HG03378 (cell line): ENCODE measurements at regions not wholly inside any gene's neighbourhood (a gene's known extent, or its start where the extent isn't known, plus 50 kb on each side); places are given as distances from the start of the nearest gene placed in this dataset.

Experiments
- ATAC-seq: cut with Tn5 transposase; IDR thresholded peaks from one replicate; pipeline ENCODE4 v1.9.1; 2021; ENCODE audit warnings: mild to moderate bottlenecking, moderate library complexity; ENCODE audit not compliant: unreplicated experiment

GRCh38 chr6:139863964-139864363 is 489.5 kb upstream of the CITED2 start:
- ATAC-seq = no peak

GRCh38 chr6:139863346-139863745 is 488.9 kb upstream of the CITED2 start:
- no peak for ATAC-seq

GRCh38 chr6:139862311-139862710 is 487.9 kb upstream of the CITED2 start:
- no peak for ATAC-seq

- no peak for ATAC-seq
Measured at GRCh38 chr6:139860203-139860602, 485.8 kb upstream of the CITED2 start.

- ATAC-seq = no peak
Measured at GRCh38 chr6:139858429-139858828, 484.0 kb upstream of the CITED2 start.

GRCh38 chr6:139857143-139857542 is 482.7 kb upstream of the CITED2 start:
- ATAC-seq = no peak

- no peak for ATAC-seq
Measured at GRCh38 chr6:139856562-139856961, 482.1 kb upstream of the CITED2 start.

GRCh38 chr6:139855671-139856311 is 481.3 kb upstream of the CITED2 start:
- no peak for ATAC-seq

- no peak for ATAC-seq
Measured at GRCh38 chr6:139853302-139853992, 479.0 kb upstream of the CITED2 start.

- no peak for ATAC-seq
Measured at GRCh38 chr6:139852488-139853140, 478.2 kb upstream of the CITED2 start.

- ATAC-seq = no peak
Measured at GRCh38 chr6:139852067-139852466, 477.6 kb upstream of the CITED2 start.

GRCh38 chr6:139851206-139851605 is 476.8 kb upstream of the CITED2 start:
- ATAC-seq = no peak

GRCh38 chr6:139850512-139850911 is 476.1 kb upstream of the CITED2 start:
- ATAC-seq = no peak

- ATAC-seq = no peak
Measured at GRCh38 chr6:139847457-139847813, 473.0 kb upstream of the CITED2 start.

- ATAC-seq = peak; percentile 43
Measured at GRCh38 chr6:139846538-139847456, 472.3 kb upstream of the CITED2 start.

GRCh38 chr6:139844907-139845306 is 470.5 kb upstream of the CITED2 start:
- no peak for ATAC-seq

- ATAC-seq = peak; percentile 88
Measured at GRCh38 chr6:139841794-139842215, 467.4 kb upstream of the CITED2 start.

GRCh38 chr6:139839506-139840156 is 465.2 kb upstream of the CITED2 start:
- ATAC-seq = no peak

GRCh38 chr6:139834232-139834631 is 459.8 kb upstream of the CITED2 start:
- ATAC-seq = no peak

GRCh38 chr6:139833592-139833991 is 459.1 kb upstream of the CITED2 start:
- ATAC-seq = no peak
